CD4-positive, alpha-beta T cell treated with Interleukin-4 for 4 hours (primary cell): ENCODE measurements at regions not wholly inside any gene's neighbourhood (a gene's known extent, or its start where the extent isn't known, plus 50 kb on each side); places are given as distances from the start of the nearest gene placed in this dataset.

Experiments
- DNase-seq: peaks from one replicate; pipeline ENCODE4 v3.0.0-alpha.2; 2020

GRCh38 chr3:189455641-189456417 is 175.4 kb upstream of the TP63 start:
- no peak for DNase-seq

- no peak for DNase-seq
Measured at GRCh38 chr3:189457201-189457607, 174.0 kb upstream of the TP63 start.

GRCh38 chr3:189457631-189458412 is 173.4 kb upstream of the TP63 start:
- DNase-seq: no peak

GRCh38 chr3:189458528-189458927 is 172.7 kb upstream of the TP63 start:
- no peak for DNase-seq

- no peak for DNase-seq
Measured at GRCh38 chr3:189459231-189459630, 172.0 kb upstream of the TP63 start.

- no peak for DNase-seq
Measured at GRCh38 chr3:189460511-189460910, 170.7 kb upstream of the TP63 start.

- no peak for DNase-seq
Measured at GRCh38 chr3:189464799-189465198, 166.4 kb upstream of the TP63 start.

GRCh38 chr3:189466004-189466403 is 165.2 kb upstream of the TP63 start:
- no peak for DNase-seq

GRCh38 chr3:189467451-189467850 is 163.7 kb upstream of the TP63 start:
- DNase-seq: no peak

GRCh38 chr3:189474944-189475343 is 156.2 kb upstream of the TP63 start:
- DNase-seq: no peak

- DNase-seq: no peak
Measured at GRCh38 chr3:189477614-189478013, 153.6 kb upstream of the TP63 start.

GRCh38 chr3:189486556-189486955 is 144.6 kb upstream of the TP63 start:
- DNase-seq: no peak

GRCh38 chr3:189488241-189488767 is 142.9 kb upstream of the TP63 start:
- DNase-seq: no peak

GRCh38 chr3:189490337-189490736 is 140.9 kb upstream of the TP63 start:
- DNase-seq: no peak

GRCh38 chr3:189490749-189491148 is 140.4 kb upstream of the TP63 start:
- DNase-seq: no peak

- DNase-seq: no peak
Measured at GRCh38 chr3:189491831-189492230, 139.4 kb upstream of the TP63 start.

- no peak for DNase-seq
Measured at GRCh38 chr3:189493271-189493670, 137.9 kb upstream of the TP63 start.

GRCh38 chr3:189494632-189495031 is 136.6 kb upstream of the TP63 start:
- DNase-seq: no peak

GRCh38 chr3:189496375-189497138 is 134.6 kb upstream of the TP63 start:
- no peak for DNase-seq

GRCh38 chr3:189498995-189499704 is 132.0 kb upstream of the TP63 start:
- no peak for DNase-seq

GRCh38 chr3:189500299-189500698 is 130.9 kb upstream of the TP63 start:
- no peak for DNase-seq

- DNase-seq: no peak
Measured at GRCh38 chr3:189500798-189501495, 130.2 kb upstream of the TP63 start.
